ENCODE measurements at regions not wholly inside any gene's neighbourhood (a gene's known extent, or its start where the extent isn't known, plus 50 kb on each side); places are given as distances from the start of the nearest gene placed in this dataset.
"Not testable (repeated sequence)": the region's sequence is repeated elsewhere in the genome, so short reads cannot be mapped to it uniquely, and the experiment has no call there.

DNA sequence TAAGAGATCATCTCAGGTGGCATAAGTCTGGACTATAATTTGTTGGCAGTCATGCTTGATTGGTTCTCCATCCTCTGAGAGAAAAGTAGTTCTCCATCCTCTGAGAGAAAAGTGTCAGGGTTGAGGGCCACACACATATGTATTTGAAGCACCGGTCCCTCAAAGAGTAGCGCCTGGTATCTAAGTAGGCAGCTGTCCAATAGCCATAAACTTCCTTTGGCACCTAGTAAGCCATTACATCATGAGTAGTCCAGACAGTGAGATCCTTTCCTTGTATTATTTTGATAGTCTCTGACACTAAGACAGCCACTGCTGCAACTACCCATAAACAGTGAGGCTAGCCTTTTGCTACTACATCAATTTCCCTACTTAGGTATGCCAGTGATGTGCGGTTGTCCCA, 94.0 kb downstream of the EBLN2 start:
- not testable (repeated sequence) for H3K4me3 ChIP-seq (ENCODE audit: low read depth in 1 of 3, low read length in 3 of 3); H3K9me3 ChIP-seq (ENCODE audit: control insufficient read depth in 4 of 4, low read length in 3 of 4); DNase-seq (ENCODE audit: low spot score); H3K36me3 ChIP-seq (ENCODE audit: control insufficient read depth in 4 of 4, insufficient read depth in 3 of 4, low read depth in 1 of 4, low read length in 3 of 4); H3K4me1 ChIP-seq (ENCODE audit: control insufficient read depth in 4 of 4, insufficient read depth in 4 of 4, low read length in 3 of 4); H3K9ac ChIP-seq (ENCODE audit: low read depth in 1 of 2, low read length in 2 of 2); H3K27me3 ChIP-seq (ENCODE audit: control insufficient read depth in 4 of 4, insufficient read depth in 4 of 4, low read length in 3 of 4); H3K27ac ChIP-seq (ENCODE audit: low read depth in 1 of 2, low read length in 2 of 2)
- 85% methylated on average over 3 of the region's 3 CpGs for WGBS

- TF ChIP-seq, protein P1, sequence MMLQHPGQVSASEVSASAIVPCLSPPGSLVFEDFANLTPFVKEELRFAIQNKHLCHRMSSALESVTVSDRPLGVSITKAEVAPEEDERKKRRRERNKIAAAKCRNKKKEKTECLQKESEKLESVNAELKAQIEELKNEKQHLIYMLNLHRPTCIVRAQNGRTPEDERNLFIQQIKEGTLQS (IDR thresholded peaks at IDR 0.05) = no peak
- TF ChIP-seq GABPA (IDR thresholded peaks at IDR 0.05 in 1 of 2, conservative IDR thresholded peaks at IDR 0.05 in 1 of 2) (no peak), YY1 (IDR thresholded peaks at IDR 0.05) (no peak), TAF1 (conservative IDR thresholded peaks at IDR 0.05) (no peak), FOXA2 (IDR thresholded peaks at IDR 0.05) (no peak), REST (IDR thresholded peaks at IDR 0.05) (no peak), CTCF (IDR thresholded peaks at IDR 0.05; ENCODE audit: low read depth, low read length, missing input control) (no peak)
- TF ChIP-seq, protein P2, sequence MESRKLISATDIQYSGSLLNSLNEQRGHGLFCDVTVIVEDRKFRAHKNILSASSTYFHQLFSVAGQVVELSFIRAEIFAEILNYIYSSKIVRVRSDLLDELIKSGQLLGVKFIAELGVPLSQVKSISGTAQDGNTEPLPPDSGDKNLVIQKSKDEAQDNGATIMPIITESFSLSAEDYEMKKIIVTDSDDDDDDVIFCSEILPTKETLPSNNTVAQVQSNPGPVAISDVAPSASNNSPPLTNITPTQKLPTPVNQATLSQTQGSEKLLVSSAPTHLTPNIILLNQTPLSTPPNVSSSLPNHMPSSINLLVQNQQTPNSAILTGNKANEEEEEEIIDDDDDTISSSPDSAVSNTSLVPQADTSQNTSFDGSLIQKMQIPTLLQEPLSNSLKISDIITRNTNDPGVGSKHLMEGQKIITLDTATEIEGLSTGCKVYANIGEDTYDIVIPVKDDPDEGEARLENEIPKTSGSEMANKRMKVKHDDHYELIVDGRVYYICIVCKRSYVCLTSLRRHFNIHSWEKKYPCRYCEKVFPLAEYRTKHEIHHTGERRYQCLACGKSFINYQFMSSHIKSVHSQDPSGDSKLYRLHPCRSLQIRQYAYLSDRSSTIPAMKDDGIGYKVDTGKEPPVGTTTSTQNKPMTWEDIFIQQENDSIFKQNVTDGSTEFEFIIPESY (IDR thresholded peaks at IDR 0.05) = no peak
- H3K9me3 ChIP-seq (ENCODE audit: control insufficient read depth in 4 of 4, low read length in 3 of 4) = peaks cover 0 to 2% (median 0%) of the 10 kb centered on the region in 4 donors
- H3K4me3 ChIP-seq (ENCODE audit: low read depth in 1 of 3, low read length in 3 of 3) = no peak overlapping the region
- WGBS = 85% methylated on average over 4 of the region's 4 CpGs
- H3K36me3 ChIP-seq (ENCODE audit: control insufficient read depth in 4 of 4, insufficient read depth in 3 of 4, low read depth in 1 of 4, low read length in 3 of 4) = no peaks in the 10 kb centered on the region
- H3K9ac ChIP-seq (ENCODE audit: low read depth in 1 of 2, low read length in 2 of 2) = no peak overlapping the region
- no peaks in the 10 kb centered on the region for H3K27me3 ChIP-seq (ENCODE audit: control insufficient read depth in 4 of 4, insufficient read depth in 4 of 4, low read length in 3 of 4)
- no peaks in the 10 kb centered on the region for H3K4me1 ChIP-seq (ENCODE audit: control insufficient read depth in 4 of 4, insufficient read depth in 4 of 4, low read length in 3 of 4)
- no peak for DNase-seq (ENCODE audit: low spot score)
- no peak overlapping the region for H3K27ac ChIP-seq (ENCODE audit: low read depth in 1 of 2, low read length in 2 of 2)
These were observed 103.2 kb downstream of the EBLN2 start for GRCh38 chr3:73164622-73165021.

GRCh38 chr3:73175698-73176097, 114.2 kb downstream of the EBLN2 start:
- Histone ChIP-seq H3K9ac (ENCODE audit: low read depth in 1 of 2, low read length in 2 of 2) (no peak overlapping the region), H3K4me1 (ENCODE audit: control insufficient read depth in 4 of 4, insufficient read depth in 4 of 4, low read length in 3 of 4) (no peaks in the 10 kb centered on the region), H3K27me3 (ENCODE audit: control insufficient read depth in 4 of 4, insufficient read depth in 4 of 4, low read length in 3 of 4) (no peaks in the 10 kb centered on the region), H3K36me3 (ENCODE audit: control insufficient read depth in 4 of 4, insufficient read depth in 3 of 4, low read depth in 1 of 4, low read length in 3 of 4) (no peaks in the 10 kb centered on the region), H3K4me3 (ENCODE audit: low read depth in 1 of 3, low read length in 3 of 3) (no peak overlapping the region), H3K27ac (ENCODE audit: low read depth in 1 of 2, low read length in 2 of 2) (no peak overlapping the region), H3K9me3 (ENCODE audit: control insufficient read depth in 4 of 4, low read length in 3 of 4) (no peaks in the 10 kb centered on the region)
- WGBS = 94% methylated on average over 1 of the region's 1 CpG
- no peak for DNase-seq (ENCODE audit: low spot score)
- no peak for TF ChIP-seq CTCF (IDR thresholded peaks at IDR 0.05; ENCODE audit: low read depth, low read length, missing input control)
- TF ChIP-seq, protein P3, sequence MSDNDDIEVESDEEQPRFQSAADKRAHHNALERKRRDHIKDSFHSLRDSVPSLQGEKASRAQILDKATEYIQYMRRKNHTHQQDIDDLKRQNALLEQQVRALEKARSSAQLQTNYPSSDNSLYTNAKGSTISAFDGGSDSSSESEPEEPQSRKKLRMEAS (IDR thresholded peaks at IDR 0.05) = no peak
- no peak for TF ChIP-seq FOXA2 (IDR thresholded peaks at IDR 0.05)
- no peak for TF ChIP-seq NR2F2 (IDR thresholded peaks at IDR 0.05)
- no peak for TF ChIP-seq EGR1 (IDR thresholded peaks at IDR 0.05; ENCODE audit: low read depth in 2 of 2)
- no peak for TF ChIP-seq TAF1 (conservative IDR thresholded peaks at IDR 0.05)
- TF ChIP-seq GABPA (IDR thresholded peaks at IDR 0.05 in 1 of 2, conservative IDR thresholded peaks at IDR 0.05 in 1 of 2) = no peak
- no peak for TF ChIP-seq HNF4G (IDR thresholded peaks at IDR 0.05)
- TF ChIP-seq, protein P2 (IDR thresholded peaks at IDR 0.05) = no peak
- no peak for TF ChIP-seq JUND (IDR thresholded peaks at IDR 0.05)
- TF ChIP-seq YY1 (IDR thresholded peaks at IDR 0.05) = no peak
- no peak for TF ChIP-seq RAD21 (IDR thresholded peaks at IDR 0.05)
- no peak for TF ChIP-seq SP1 (IDR thresholded peaks at IDR 0.05)

All from liver (tissue), 8 donors.